ENCODE measurements at regions not wholly inside any gene's neighbourhood (a gene's known extent, or its start where the extent isn't known, plus 50 kb on each side); places are given as distances from the start of the nearest gene placed in this dataset.

DNA sequence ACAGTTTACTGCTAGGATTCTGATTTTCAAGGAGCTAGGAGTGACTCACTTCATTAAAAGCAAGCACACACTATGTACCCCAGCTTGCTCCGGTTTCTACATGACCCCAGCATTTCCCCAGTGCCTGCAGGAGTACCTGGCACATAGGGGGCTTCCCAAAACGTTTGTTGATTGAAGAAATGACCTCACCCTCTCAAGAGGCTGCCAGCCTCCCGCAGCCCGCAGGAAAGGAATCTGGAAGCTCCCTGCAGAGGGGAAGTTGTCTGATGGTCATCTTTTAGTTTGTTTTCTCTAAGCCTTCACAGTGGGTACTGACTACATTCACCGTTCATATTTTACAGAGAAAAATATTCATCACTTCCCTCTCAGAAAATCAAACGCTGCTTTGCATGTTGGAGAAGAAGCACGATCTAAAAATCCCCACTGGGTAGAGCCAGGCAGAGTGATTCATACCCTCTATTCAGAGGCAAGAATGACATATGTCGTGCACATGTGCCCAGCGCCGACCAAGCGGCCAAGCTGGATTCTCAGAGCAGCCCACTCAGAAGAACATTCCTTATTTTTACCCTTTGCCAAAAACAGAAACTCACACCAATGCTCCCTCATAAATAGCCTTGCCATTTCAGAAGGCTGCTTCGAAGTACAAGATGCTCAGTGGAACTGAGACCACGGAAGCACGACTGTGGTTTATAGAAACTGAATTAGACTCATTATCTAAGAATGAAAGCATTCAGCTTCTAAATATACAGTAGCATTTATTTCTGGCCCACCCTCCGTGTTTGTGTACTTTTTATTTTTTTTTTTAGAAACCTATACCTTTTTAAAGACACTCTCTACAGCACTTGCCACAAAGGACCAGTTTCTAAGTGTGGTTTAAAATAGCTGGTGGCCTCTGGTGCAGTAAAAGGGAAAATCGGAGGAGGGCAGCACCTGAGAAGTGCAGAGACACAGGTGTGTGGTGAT is 143.2 kb downstream of the MIS18A start:
- H3K27me3 Mint-ChIP-seq: peaks cover 18% of the 10 kb centered on the region
- H3K4me3 Mint-ChIP-seq: no peak overlapping the region
- no peaks in the 10 kb centered on the region for H3K9me3 Mint-ChIP-seq
- H3K4me1 Mint-ChIP-seq (ENCODE audit: low read depth): no peaks in the 10 kb centered on the region
- no peaks in the 10 kb centered on the region for H3K36me3 Mint-ChIP-seq (ENCODE audit: low read depth)
- no peak overlapping the region for H3K27ac Mint-ChIP-seq
- no peak for DNase-seq

DNA sequence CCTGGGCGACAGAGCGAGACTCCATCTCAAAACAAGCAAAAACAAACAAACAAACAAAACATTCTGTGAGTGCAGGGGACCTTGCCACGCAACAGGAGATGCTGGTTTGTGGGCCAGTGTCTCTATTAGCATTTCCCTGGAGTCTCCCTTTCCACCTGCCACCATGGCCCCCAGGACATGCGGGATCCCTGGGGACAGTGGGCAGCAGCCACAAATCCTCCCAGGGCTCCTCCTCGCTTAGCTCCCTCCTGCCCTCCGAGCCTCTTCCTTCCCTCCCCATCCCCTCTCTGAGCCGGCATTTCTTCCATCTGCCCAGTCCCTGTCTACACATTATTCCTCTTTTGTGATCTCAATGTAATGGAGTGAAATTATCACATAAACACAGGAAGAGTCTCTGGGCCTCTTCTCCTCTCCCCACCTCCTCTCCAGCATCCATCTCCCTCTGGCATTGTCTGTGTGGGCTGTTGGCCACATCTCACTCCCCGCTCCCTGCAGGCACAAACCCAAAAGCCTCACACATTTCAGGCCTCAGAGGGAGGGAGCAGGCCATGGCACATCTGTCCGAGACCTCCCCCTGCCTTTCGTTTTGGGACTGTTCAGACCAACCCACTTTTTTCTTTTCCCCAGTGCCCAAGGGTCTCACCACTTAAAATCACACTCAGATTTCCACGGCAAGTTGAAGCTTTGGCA is 144.3 kb downstream of the MIS18A start:
- Mint-ChIP-seq H3K4me3 (no peak overlapping the region), H3K27ac (no peak overlapping the region), H3K27me3 (peaks cover 18% of the 10 kb centered on the region), H3K4me1 (ENCODE audit: low read depth) (no peaks in the 10 kb centered on the region), H3K9me3 (no peaks in the 10 kb centered on the region), H3K36me3 (ENCODE audit: low read depth) (no peaks in the 10 kb centered on the region)
- no peak for DNase-seq

DNA sequence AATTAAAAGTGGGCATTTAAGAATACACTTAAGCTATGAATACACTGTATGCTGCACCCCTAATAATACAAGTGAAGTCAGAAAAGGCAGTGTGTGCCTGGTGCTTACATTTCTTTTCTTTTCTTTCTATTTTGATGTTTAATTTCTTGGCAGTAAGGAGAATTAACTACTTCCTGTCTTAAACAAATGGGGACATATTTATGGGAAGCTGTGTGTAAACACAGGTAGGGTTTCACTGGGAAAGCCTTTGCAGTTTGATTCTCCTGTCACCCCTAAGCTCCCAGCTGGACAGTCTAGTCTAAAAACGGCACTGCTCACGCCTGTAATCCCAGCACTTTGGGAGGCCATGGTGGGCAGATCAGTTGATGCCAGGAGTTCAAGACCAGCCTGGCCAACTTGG is 146.0 kb downstream of the MIS18A start:
- no peak overlapping the region for H3K4me3 Mint-ChIP-seq
- H3K9me3 Mint-ChIP-seq: peaks cover 2% of the 10 kb centered on the region
- no peak overlapping the region for H3K27ac Mint-ChIP-seq
- no peaks in the 10 kb centered on the region for H3K4me1 Mint-ChIP-seq (ENCODE audit: low read depth)
- DNase-seq: no peak
- H3K36me3 Mint-ChIP-seq (ENCODE audit: low read depth): no peaks in the 10 kb centered on the region
- peaks cover 18% of the 10 kb centered on the region for H3K27me3 Mint-ChIP-seq

DNA sequence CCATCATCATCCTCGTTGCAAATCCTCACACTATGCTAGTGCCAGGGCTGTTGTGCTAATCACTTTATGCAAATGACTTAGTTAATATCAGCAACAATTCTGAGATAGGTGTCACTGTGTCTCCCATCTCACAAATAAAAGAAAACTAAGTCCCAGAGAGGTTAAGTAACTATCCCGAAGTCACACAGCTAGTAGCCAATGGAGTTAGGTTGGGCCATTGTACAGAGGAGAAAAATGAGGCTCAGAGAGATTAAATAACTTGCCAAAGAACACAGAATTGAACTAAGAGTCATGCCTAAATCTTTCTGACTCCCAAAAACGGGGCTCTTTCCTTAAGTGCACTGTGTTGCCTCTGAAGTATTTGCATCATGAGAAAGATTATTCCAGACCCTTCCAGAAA is 146.4 kb downstream of the MIS18A start:
- Mint-ChIP-seq H3K4me3 (no peak overlapping the region), H3K4me1 (ENCODE audit: low read depth) (no peaks in the 10 kb centered on the region), H3K27me3 (peaks cover 18% of the 10 kb centered on the region), H3K9me3 (peaks cover 2% of the 10 kb centered on the region), H3K36me3 (ENCODE audit: low read depth) (no peaks in the 10 kb centered on the region), H3K27ac (no peak overlapping the region)
- DNase-seq: no peak

DNA sequence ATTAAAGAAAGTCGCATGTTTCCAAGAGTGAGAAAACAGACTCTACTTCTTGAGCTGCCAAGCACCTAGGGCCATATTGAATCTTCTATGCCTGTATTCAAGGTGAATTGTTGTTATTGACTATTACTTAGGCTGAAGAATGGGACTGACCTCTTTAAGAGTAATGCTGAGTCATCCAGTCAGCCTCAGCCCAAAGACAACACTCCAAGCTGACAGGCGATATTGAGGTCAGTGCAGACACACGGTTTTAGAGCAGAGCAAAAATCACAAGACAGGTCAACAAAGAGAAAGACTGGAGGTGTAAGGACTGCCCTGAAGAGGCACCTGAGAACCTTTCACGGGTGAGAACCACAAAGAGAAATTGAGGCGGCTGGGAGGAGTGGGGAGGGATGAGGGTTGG is 146.9 kb downstream of the MIS18A start:
- Mint-ChIP-seq H3K9me3 (peaks cover 2% of the 10 kb centered on the region), H3K27ac (no peak overlapping the region), H3K27me3 (peaks cover 18% of the 10 kb centered on the region), H3K36me3 (ENCODE audit: low read depth) (no peaks in the 10 kb centered on the region), H3K4me1 (ENCODE audit: low read depth) (no peaks in the 10 kb centered on the region), H3K4me3 (no peak overlapping the region)
- no peak for DNase-seq

DNA sequence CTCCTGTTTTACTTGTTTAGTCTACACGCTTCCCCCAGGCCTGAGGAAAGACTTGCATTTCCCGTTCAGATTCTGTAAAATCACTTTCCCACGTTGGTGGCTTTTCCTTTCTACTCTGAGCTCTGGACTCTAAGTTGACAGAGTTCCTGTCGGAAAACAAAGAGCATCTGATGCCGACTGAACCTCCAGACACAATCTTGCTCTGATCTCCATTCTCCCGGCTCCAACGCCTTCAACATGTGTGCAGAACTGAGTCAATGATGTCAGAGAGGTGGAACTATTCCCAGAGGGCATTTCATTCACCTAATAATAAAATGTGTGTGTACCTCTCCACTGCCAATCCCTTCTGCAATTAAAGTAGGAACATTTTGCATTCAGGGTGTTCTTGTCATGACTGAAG is 147.7 kb downstream of the MIS18A start:
- Mint-ChIP-seq H3K27ac (no peak overlapping the region), H3K4me1 (ENCODE audit: low read depth) (no peaks in the 10 kb centered on the region), H3K36me3 (ENCODE audit: low read depth) (no peaks in the 10 kb centered on the region), H3K9me3 (peaks cover 2% of the 10 kb centered on the region), H3K4me3 (no peak overlapping the region), H3K27me3 (peaks cover 20% of the 10 kb centered on the region)
- DNase-seq: no peak

DNA sequence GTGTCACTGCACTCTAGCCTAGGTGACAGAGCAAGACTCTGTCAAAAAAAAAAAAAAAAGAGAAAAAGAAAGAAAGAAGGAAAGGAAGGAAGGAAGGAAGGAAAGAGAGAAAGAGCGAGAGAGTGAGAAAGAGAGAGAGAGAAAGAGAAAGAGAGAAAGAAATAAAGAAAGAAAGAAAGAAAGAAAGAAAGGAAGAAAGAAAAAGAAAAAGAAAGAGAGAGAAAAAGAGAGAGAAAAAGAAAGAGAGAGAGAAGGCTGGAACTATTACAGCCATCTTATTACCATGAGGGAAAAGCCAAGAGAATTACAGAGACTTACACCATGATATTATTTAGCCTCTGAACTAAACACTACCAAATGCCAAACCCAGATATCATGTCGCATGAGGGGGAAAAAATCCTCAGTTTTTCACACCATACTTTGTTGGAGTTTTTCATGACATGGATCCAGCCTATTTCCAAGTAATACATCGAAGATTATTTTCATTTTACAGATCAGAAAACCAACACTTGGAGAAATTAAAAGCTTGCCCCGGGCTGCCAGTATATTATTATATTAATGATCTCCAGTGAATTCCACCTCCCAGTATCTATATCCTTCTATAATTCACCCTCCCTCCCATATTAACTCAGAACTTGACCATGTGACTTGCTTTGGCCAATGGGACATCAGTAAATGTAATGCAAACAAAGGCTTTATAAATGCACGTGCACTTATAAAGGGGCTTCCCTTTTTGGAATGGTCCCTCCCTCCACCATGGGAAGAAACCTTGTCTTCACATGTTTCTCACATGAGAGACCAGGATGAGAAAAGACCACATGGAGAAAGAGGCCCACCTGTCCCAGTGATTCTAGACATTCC is 148.6 kb downstream of the MIS18A start:
- H3K4me3 Mint-ChIP-seq: no peak overlapping the region
- H3K27me3 Mint-ChIP-seq: peaks cover 21% of the 10 kb centered on the region
- H3K27ac Mint-ChIP-seq: no peak overlapping the region
- peaks cover 2% of the 10 kb centered on the region for H3K9me3 Mint-ChIP-seq
- H3K36me3 Mint-ChIP-seq (ENCODE audit: low read depth): no peaks in the 10 kb centered on the region
- no peaks in the 10 kb centered on the region for H3K4me1 Mint-ChIP-seq (ENCODE audit: low read depth)
- DNase-seq: no peak

DNA sequence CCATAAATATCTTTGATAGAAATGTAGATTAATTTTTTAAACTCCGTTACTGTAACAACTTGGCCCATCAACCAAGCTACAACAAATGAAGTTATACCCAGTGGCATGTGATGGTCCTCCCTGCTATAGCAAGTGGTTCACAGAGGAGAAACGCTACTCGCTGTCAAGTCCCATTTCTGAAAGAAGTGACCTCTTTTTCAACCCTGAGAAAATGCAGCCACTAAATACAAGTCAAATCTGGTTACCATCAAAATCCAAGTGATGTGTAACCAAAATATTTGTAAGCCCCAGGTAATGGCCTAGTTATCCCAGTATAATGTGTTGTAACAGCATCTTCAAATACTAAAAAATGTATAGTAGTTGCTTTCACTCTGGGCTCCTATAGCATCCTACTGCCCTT is 151.8 kb downstream of the MIS18A start:
- Mint-ChIP-seq H3K4me3 (no peak overlapping the region), H3K36me3 (ENCODE audit: low read depth) (no peaks in the 10 kb centered on the region), H3K9me3 (peaks cover 2% of the 10 kb centered on the region), H3K27ac (no peak overlapping the region), H3K4me1 (ENCODE audit: low read depth) (no peaks in the 10 kb centered on the region), H3K27me3 (peaks cover 21% of the 10 kb centered on the region)
- no peak for DNase-seq

DNA sequence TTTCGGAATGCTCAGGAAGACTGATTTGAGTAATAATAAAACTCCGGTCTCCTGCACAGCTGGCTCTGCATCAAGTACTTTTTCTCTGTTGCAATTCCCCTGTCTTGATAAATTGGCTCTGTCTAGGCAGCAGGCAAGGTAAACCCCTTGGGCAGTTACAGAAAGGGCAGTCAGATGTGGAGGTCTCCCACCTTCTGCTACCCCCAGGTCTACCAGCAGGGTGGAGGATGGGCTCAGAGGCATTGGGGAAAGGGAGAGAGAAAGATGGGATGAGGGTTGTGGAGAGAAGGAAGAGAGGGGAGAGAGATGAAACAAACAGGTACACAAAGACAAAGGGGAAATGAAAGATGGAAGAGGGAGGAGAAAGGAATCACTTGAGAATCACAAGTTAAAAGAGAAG is 156.8 kb downstream of the MIS18A start:
- DNase-seq: no peak
- Mint-ChIP-seq H3K27ac (no peak overlapping the region), H3K36me3 (ENCODE audit: low read depth) (no peaks in the 10 kb centered on the region), H3K9me3 (no peaks in the 10 kb centered on the region), H3K4me3 (no peak overlapping the region), H3K27me3 (peaks cover 22% of the 10 kb centered on the region), H3K4me1 (ENCODE audit: low read depth) (no peaks in the 10 kb centered on the region)

DNA sequence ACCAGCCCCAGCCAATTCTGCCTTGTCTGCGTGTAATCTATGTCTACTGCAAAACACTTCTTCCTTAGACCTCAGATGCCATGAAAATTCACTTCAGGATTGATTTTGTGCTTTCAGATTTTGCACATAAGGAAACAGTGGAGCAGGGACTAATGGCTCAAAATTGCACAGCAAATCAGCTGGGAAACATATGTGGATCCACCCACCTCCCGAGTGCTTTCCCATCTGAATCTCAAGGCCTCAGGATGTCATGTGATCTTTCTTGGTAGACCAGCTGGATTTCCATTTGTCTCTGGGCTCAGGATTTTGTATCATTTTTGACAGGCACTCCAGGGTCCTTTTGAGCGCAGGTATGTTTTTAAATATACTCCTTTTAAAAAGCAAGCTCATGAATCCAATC is 158.6 kb downstream of the MIS18A start:
- no peak for DNase-seq
- H3K9me3 Mint-ChIP-seq: no peaks in the 10 kb centered on the region
- no peak overlapping the region for H3K27ac Mint-ChIP-seq
- H3K4me1 Mint-ChIP-seq (ENCODE audit: low read depth): no peaks in the 10 kb centered on the region
- H3K4me3 Mint-ChIP-seq: no peak overlapping the region
- H3K36me3 Mint-ChIP-seq (ENCODE audit: low read depth): no peaks in the 10 kb centered on the region
- H3K27me3 Mint-ChIP-seq: peaks cover 16% of the 10 kb centered on the region

DNA sequence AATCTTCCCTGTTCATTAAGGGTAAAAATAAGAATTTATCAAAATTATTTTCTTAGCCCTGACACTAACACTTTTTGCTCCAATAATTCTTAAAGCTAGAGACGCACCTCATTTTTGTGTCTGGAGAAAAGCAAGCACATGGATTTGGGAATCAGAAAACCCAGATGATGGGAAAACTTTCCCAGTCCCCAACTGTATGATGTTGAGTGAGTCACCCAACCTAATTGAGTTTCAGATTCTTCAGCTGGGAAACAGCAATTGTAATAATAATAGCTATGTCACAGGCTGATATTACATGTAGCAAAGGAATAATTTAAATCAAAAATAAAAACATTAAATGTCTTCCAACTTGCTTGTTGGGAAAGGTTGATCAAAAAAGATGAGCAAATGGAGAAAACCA is 159.0 kb downstream of the MIS18A start:
- Mint-ChIP-seq H3K9me3 (no peaks in the 10 kb centered on the region), H3K27ac (no peak overlapping the region), H3K27me3 (peaks cover 18% of the 10 kb centered on the region), H3K4me1 (ENCODE audit: low read depth) (no peaks in the 10 kb centered on the region), H3K36me3 (ENCODE audit: low read depth) (no peaks in the 10 kb centered on the region), H3K4me3 (no peak overlapping the region)
- DNase-seq: no peak

DNA sequence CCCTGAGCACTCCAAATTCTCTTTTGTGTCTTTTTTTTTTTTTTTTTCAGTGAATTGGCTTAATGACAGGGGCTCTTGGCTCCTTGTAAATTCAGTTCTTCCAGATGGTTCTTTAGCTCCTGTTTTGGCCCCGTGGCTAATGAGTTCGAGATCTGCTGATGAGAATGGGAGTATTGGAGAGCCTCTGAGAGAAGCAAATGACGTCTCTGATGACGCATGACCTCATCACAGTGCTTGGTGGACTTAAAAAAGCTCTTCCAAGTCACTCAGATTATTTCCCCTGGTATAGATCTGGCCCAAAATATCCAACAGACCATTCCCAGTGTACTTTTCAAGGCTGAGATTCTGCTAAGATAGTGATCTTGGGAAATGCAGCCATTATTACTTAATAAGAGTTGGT is 159.5 kb downstream of the MIS18A start:
- Mint-ChIP-seq H3K27me3 (peaks cover 16% of the 10 kb centered on the region), H3K9me3 (no peaks in the 10 kb centered on the region), H3K4me3 (no peak overlapping the region), H3K4me1 (ENCODE audit: low read depth) (no peaks in the 10 kb centered on the region), H3K27ac (no peak overlapping the region), H3K36me3 (ENCODE audit: low read depth) (no peaks in the 10 kb centered on the region)
- DNase-seq: no peak

DNA sequence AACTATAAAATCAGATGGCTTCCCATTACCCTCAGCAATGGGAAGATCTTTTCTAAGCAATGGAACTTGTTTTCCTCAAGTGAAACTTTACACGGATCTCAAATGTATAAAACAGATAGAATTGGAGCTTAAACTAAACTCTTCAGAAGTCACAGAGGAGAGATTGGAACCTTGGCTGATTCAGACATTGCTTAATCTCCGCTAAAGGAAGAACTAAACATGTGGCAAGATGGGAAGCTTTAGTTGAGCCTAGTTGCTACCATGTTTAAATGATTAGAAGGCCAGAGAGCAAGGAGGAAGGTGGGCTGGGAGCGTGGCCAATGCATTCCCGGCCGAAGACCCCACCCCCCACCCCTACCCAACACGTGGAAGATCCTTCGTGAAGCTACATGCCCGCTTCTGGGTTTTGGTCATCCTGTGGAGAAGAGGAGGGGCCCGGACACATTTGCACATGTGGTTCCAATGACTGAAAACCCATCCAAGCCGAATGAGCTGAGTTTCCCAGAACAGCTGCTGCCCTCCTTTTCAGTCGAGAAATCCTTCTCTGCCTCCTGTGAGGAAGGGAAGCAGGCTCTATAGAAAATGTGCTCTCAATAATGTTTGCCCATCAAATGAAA is 164.3 kb downstream of the MIS18A start:
- H3K27ac Mint-ChIP-seq: no peak overlapping the region
- no peaks in the 10 kb centered on the region for H3K36me3 Mint-ChIP-seq (ENCODE audit: low read depth)
- peaks cover 11% of the 10 kb centered on the region for H3K27me3 Mint-ChIP-seq
- no peaks in the 10 kb centered on the region for H3K9me3 Mint-ChIP-seq
- H3K4me1 Mint-ChIP-seq (ENCODE audit: low read depth): no peaks in the 10 kb centered on the region
- no peak for DNase-seq
- H3K4me3 Mint-ChIP-seq: no peak overlapping the region

DNA sequence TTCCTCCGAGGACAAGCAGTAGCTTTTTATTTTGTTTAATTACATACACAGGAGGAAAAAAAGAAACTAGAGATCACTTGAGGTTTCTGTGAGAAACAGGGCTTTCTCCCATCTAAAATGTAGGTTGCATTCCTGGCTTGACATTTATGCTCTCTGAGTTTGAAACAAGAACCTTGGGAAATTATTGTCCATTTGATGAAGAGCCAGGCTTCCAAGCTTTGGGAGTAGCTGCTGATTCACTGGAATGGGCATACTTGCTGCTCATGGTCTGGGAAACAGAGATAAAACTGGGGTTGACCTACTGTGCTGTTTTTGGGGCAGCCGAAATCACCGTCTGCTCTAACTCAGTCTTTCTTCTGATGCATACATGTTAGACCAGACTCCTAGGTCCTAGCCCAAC is 165.4 kb downstream of the MIS18A start:
- Mint-ChIP-seq H3K9me3 (no peaks in the 10 kb centered on the region), H3K36me3 (ENCODE audit: low read depth) (no peaks in the 10 kb centered on the region), H3K27ac (no peak overlapping the region), H3K4me1 (ENCODE audit: low read depth) (no peaks in the 10 kb centered on the region), H3K27me3 (peaks cover 7% of the 10 kb centered on the region), H3K4me3 (no peak overlapping the region)
- no peak for DNase-seq
